Psoas muscle (tissue), 7 donors: ENCODE measurements at regions not wholly inside any gene's neighbourhood (a gene's known extent, or its start where the extent isn't known, plus 50 kb on each side); places are given as distances from the start of the nearest gene placed in this dataset.

Experiments
- ATAC-seq, 4 donors: fragments of 200-7000 bp; cut with Tn5 transposase; one replicate each; pipeline ENCODE4 v1.9.1; 2020; ENCODE audit warnings: moderate library complexity in 3 of 4, mild to moderate bottlenecking in 2 of 4
- DNase-seq, 2 donors: peaks; one replicate each; pipeline ENCODE4 v3.0.0-alpha.2; 2020
- H3K27ac ChIP-seq: fragments of 200-600 bp; one replicate; pipeline ENCODE4 v1.8.0; 2022
- H3K27me3 ChIP-seq, 3 donors: fragments of 200-600 bp in 1 of 3; one replicate each; pipeline versions ENCODE4 v1.6.1 to v1.8.0; 2013 to 2022; ENCODE audit warnings: low read length in 2 of 3, mild to moderate bottlenecking in 2 of 3, moderate library complexity in 1 of 3; ENCODE audit not compliant: insufficient read depth in 3 of 3
- H3K36me3 ChIP-seq, 2 donors: fragments of 200-600 bp in 1 of 2; one replicate each; pipeline versions ENCODE4 v1.6.1 to v1.8.0; 2013 to 2022; ENCODE audit warnings: low read depth in 1 of 2, mild to moderate bottlenecking in 1 of 2, moderate library complexity in 1 of 2; ENCODE audit not compliant: insufficient read depth in 1 of 2
- H3K4me1 ChIP-seq: fragments of 200-600 bp; one replicate; pipeline ENCODE4 v1.8.0; 2022
- H3K4me3 ChIP-seq: fragments of 200-600 bp; one replicate; pipeline ENCODE4 v1.8.0; 2022; ENCODE audit warnings: mild to moderate bottlenecking
- H3K9me3 ChIP-seq: fragments of 200-600 bp; one replicate; pipeline ENCODE4 v1.8.0; 2022
- CTCF ChIP-seq: fragments of 200-600 bp; IDR thresholded peaks from one replicate; pipeline ENCODE4 v1.8.0; 2022; ENCODE audit warnings: antibody characterized with exemption
- WGBS, 3 donors: extraction: QIAGEN DNeasy Blood & Tissue Kit; methylation state at CpG; one replicate each; pipeline versions ENCODE4 v1.1.6 to v1.1.7; 2013; 5-methylcytosine and 5-hydroxymethylcytosine counted together
- intact Hi-C, 2 donors: fragments of 100-400 bp; cut with DNase I; formaldehyde crosslinking; loops; one replicate each; pipeline versions ENCODE4 v1.11.0 to v1.14.2; 2022
- donor health status: healthy with polysubstance abuse.
- donor health status: DM: no; HTN: no; CAD: no; lungs with moderate emphysema.
- donor health status: Bipolar disorder and iron deficiency.
- donor health status: healthy.
- donor health status: DM: yes; HTN: yes; CAD: no.
- donor health status: DM: no; HTN: no; CAD: no.
- donor health status: DM: yes; HTN: yes; CAD: no.

- Histone ChIP-seq H3K36me3 (no peaks in the 10 kb centered on the region), H3K27me3 (no peaks in the 10 kb centered on the region), H3K27ac (no peak overlapping the region), H3K9me3 (peaks cover 3% of the 10 kb centered on the region), H3K4me3 (no peak overlapping the region), H3K4me1 (no peaks in the 10 kb centered on the region)
- ATAC-seq (no peak), DNase-seq (no peak)
- intact Hi-C loops = no loop called here
- no peak for TF ChIP-seq CTCF
These were observed 111.5 kb upstream of the KITLG start for GRCh38 chr12:88691811-88692210.

- Histone ChIP-seq H3K4me1 (no peaks in the 10 kb centered on the region), H3K4me3 (no peak overlapping the region), H3K9me3 (peaks cover 8% of the 10 kb centered on the region), H3K27me3 (no peaks in the 10 kb centered on the region), H3K27ac (no peak overlapping the region), H3K36me3 (no peaks in the 10 kb centered on the region)
- intact Hi-C loops = no loop called here
- WGBS, 3 donors = 78 to 88% (median 87%) methylated on average over 2 of the region's 2 CpGs
- DNase-seq (no peak), ATAC-seq (no peak)
- TF ChIP-seq CTCF = no peak
These were observed 104.3 kb upstream of the KITLG start for GRCh38 chr12:88684610-88685009.

- Histone ChIP-seq H3K27ac (no peak overlapping the region), H3K9me3 (peaks cover 8% of the 10 kb centered on the region), H3K4me1 (no peaks in the 10 kb centered on the region), H3K4me3 (no peak overlapping the region), H3K27me3 (no peaks in the 10 kb centered on the region), H3K36me3 (no peaks in the 10 kb centered on the region)
- WGBS, 3 donors = 84 to 95% (median 88%) methylated on average over 2 of the region's 2 CpGs
- intact Hi-C loops = no loop called here
- no peak for ATAC-seq
- no peak for TF ChIP-seq CTCF
- DNase-seq = no peak
These were observed 103.9 kb upstream of the KITLG start for GRCh38 chr12:88684170-88684569.

GRCh38 chr12:88683628-88684027 is 103.4 kb upstream of the KITLG start:
- H3K4me1 ChIP-seq = no peaks in the 10 kb centered on the region
- no peak overlapping the region for H3K4me3 ChIP-seq
- H3K27ac ChIP-seq = no peak overlapping the region
- no peak for TF ChIP-seq CTCF
- 85 to 97% (median 93%) methylated on average over 1 of the region's 1 CpG for WGBS, 3 donors
- H3K36me3 ChIP-seq = no peaks in the 10 kb centered on the region
- H3K9me3 ChIP-seq = peaks cover 8% of the 10 kb centered on the region
- DNase-seq (no peak), ATAC-seq (no peak)
- intact Hi-C loops = no loop called here
- no peaks in the 10 kb centered on the region for H3K27me3 ChIP-seq

GRCh38 chr12:88681271-88681670 is 101.0 kb upstream of the KITLG start:
- DNase-seq = no peak
- Histone ChIP-seq H3K4me1 (no peaks in the 10 kb centered on the region), H3K4me3 (no peak overlapping the region), H3K27ac (no peak overlapping the region), H3K9me3 (no peaks in the 10 kb centered on the region), H3K36me3 (no peaks in the 10 kb centered on the region), H3K27me3 (no peaks in the 10 kb centered on the region)
- 94 to 100% (median 95%) methylated on average over 1 of the region's 1 CpG for WGBS, 3 donors
- no peak for ATAC-seq
- intact Hi-C loops = no loop called here
- no peak for TF ChIP-seq CTCF
